CD14-positive monocyte (primary cell): ENCODE measurements at regions not wholly inside any gene's neighbourhood (a gene's known extent, or its start where the extent isn't known, plus 50 kb on each side); places are given as distances from the start of the nearest gene placed in this dataset.
A peak's percentile ranks its signal among the peaks of the same experiment; 100 is the strongest.
"Not testable (repeated sequence)": the region's sequence is repeated elsewhere in the genome, so short reads cannot be mapped to it uniquely, and the experiment has no call there.

Experiments
- DNase-seq, 3 donors: peaks; one replicate each; pipeline ENCODE4 v3.0.0-alpha.2; 2011 to 2022
- H2AFZ ChIP-seq: 2 replicates; pipeline ENCODE4 v1.6.0; 2012; ENCODE audit warnings: mild to moderate bottlenecking, low read depth, low read length, inconsistent platforms; ENCODE audit not compliant: insufficient read depth, poor library complexity, severe bottlenecking
- H3K27ac ChIP-seq, 2 donors: 1 replicate in 1 of 2; 2 replicates in 1 of 2; pipeline ENCODE4 v1.5.1; 2012 to 2013; ENCODE audit warnings: low read length in 2 of 2, control low read depth in 1 of 2, inconsistent platforms in 1 of 2, low read depth in 1 of 2, mild to moderate bottlenecking in 1 of 2
- H3K27me3 ChIP-seq, 2 donors: one replicate each; pipeline versions ENCODE4 v1.6.0 to v1.6.1; 2011 to 2013; ENCODE audit warnings: low read length in 2 of 2; ENCODE audit not compliant: control insufficient read depth in 2 of 2, insufficient read depth in 2 of 2
- H3K36me3 ChIP-seq, 2 donors: replicated peaks in 1 of 2; 1 replicate in 1 of 2; 2 replicates in 1 of 2; pipeline versions ENCODE4 v1.5.1 to v1.6.1; 2012 to 2013; ENCODE audit warnings: low read length in 2 of 2, control low read depth in 1 of 2, inconsistent platforms in 1 of 2, mild to moderate bottlenecking in 1 of 2; ENCODE audit not compliant: insufficient read depth in 2 of 2, control insufficient read depth in 1 of 2
- H3K4me1 ChIP-seq, 2 donors: 1 replicate in 1 of 2; 2 replicates in 1 of 2; pipeline versions ENCODE4 v1.5.1 to v1.6.1; 2012 to 2013; ENCODE audit warnings: low read length in 2 of 2, control low read depth in 1 of 2, inconsistent platforms in 1 of 2, mild to moderate bottlenecking in 1 of 2, moderate library complexity in 1 of 2; ENCODE audit not compliant: insufficient read depth in 2 of 2, control insufficient read depth in 1 of 2
- H3K4me2 ChIP-seq: replicated peaks from 2 replicates; pipeline ENCODE3; 2012; ENCODE audit warnings: low read length, moderate library complexity, mild to moderate bottlenecking; ENCODE audit not compliant: poor library complexity, severe bottlenecking; ENCODE audit errors: extremely low read depth
- H3K4me3 ChIP-seq, 3 experiments: fragments of 200-600 bp in 1 of 3; sonication (generic) in 1 of 3; replicated peaks in 1 of 3; 1 replicate in 2 of 3; 2 replicates in 1 of 3; pipeline ENCODE4 v1.5.1; 2011 to 2013; ENCODE audit warnings: low read length in 3 of 3, mild to moderate bottlenecking in 3 of 3, control low read depth in 2 of 3, low read depth in 2 of 3, inconsistent platforms in 1 of 3, moderate library complexity in 1 of 3
- H3K79me2 ChIP-seq: 2 replicates; pipeline ENCODE4 v1.6.0; 2012; ENCODE audit warnings: mild to moderate bottlenecking, control low read depth, inconsistent platforms, low read length, moderate library complexity; ENCODE audit not compliant: insufficient read depth
- H3K9ac ChIP-seq: 2 replicates; pipeline ENCODE4 v1.6.0; 2017; ENCODE audit warnings: low read length, mild to moderate bottlenecking; ENCODE audit not compliant: insufficient read depth, poor library complexity, severe bottlenecking
- H3K9me3 ChIP-seq, 2 donors: replicated peaks in 1 of 2; 1 replicate in 1 of 2; 2 replicates in 1 of 2; pipeline versions ENCODE4 v1.5.1 to v1.6.1; 2012 to 2013; ENCODE audit warnings: low read length in 2 of 2, control low read depth in 1 of 2; ENCODE audit not compliant: control insufficient read depth in 1 of 2, insufficient read depth in 1 of 2
- H4K20me1 ChIP-seq: 2 replicates; pipeline ENCODE4 v1.6.0; 2012; ENCODE audit warnings: mild to moderate bottlenecking, low read length, control low read depth, moderate library complexity; ENCODE audit not compliant: insufficient read depth
- H3K27ac Mint-ChIP-seq, 7 donors: one replicate each; pipeline ENCODE4 v1.8.0; 2020; ENCODE audit warnings: mild to moderate bottlenecking in 7 of 7, mixed read lengths in 7 of 7, moderate library complexity in 6 of 7, inconsistent platforms in 2 of 7
- H3K27me3 Mint-ChIP-seq, 3 donors: one replicate each; pipeline ENCODE4 v1.8.0; 2021 to 2022; ENCODE audit warnings: low read depth in 3 of 3, mild to moderate bottlenecking in 3 of 3, mixed read lengths in 3 of 3, moderate library complexity in 3 of 3, inconsistent platforms in 1 of 3
- H3K36me3 Mint-ChIP-seq, 2 donors: one replicate each; pipeline ENCODE4 v1.8.0; 2020; ENCODE audit warnings: mixed read lengths in 2 of 2, inconsistent platforms in 1 of 2, mild to moderate bottlenecking in 1 of 2
- H3K4me1 Mint-ChIP-seq: one replicate; pipeline ENCODE4 v1.8.0; 2020; ENCODE audit warnings: mild to moderate bottlenecking, mixed read lengths
- H3K4me3 Mint-ChIP-seq, 2 donors: one replicate each; pipeline ENCODE4 v1.8.0; 2020; ENCODE audit warnings: mild to moderate bottlenecking in 2 of 2, mixed read lengths in 2 of 2, moderate library complexity in 1 of 2
- H3K9me3 Mint-ChIP-seq, 7 donors: one replicate each; pipeline ENCODE4 v1.8.0; 2020 to 2022; ENCODE audit warnings: mixed read lengths in 7 of 7, mild to moderate bottlenecking in 6 of 7, moderate library complexity in 6 of 7, inconsistent platforms in 2 of 7
- CTCF ChIP-seq: fragments of 200-600 bp; IDR thresholded peaks from one replicate; pipeline ENCODE4 v1.8.0; 2022; ENCODE audit warnings: antibody characterized with exemption, mild to moderate bottlenecking
- WGBS: methylation state at CpG from one replicate; pipeline ENCODE4 v1.1.5; 2013; ENCODE audit warnings: missing lambda C conversion rate; ENCODE audit not compliant: insufficient coverage; 5-methylcytosine and 5-hydroxymethylcytosine counted together
- intact Hi-C, 2 donors: fragments of 100-400 bp; cut with micrococcal nuclease; formaldehyde crosslinking; loops; one replicate each; pipeline versions ENCODE4 v1.15.0 to v1.15.1; 2023

GRCh38 chr17:73912373-73912746 lies 268.1 kb upstream of the SDK2 start:
- Mint-ChIP-seq H3K27ac (no peak overlapping the region), H3K9me3 (peaks cover 5 to 17% (median 10%) of the 10 kb centered on the region in 7 donors), H3K4me1 (peaks cover 4% of the 10 kb centered on the region), H3K4me3 (peak overlapping the region in 1 of 2 donors; percentile 37), H3K36me3 (no peaks in the 10 kb centered on the region), H3K27me3 (peaks cover 14 to 30% (median 20%) of the 10 kb centered on the region in 3 donors)
- Histone ChIP-seq H4K20me1 (no peaks in the 10 kb centered on the region), H3K27ac (no peak overlapping the region), H3K4me3 (no peak overlapping the region), H3K36me3 (no peaks in the 10 kb centered on the region), H3K9ac (no peak overlapping the region), H3K27me3 (peaks cover 3 to 7% of the 10 kb centered on the region in 2 donors), H2AFZ (no peak overlapping the region), H3K9me3 (peaks cover 0 to 5% of the 10 kb centered on the region in 2 donors), H3K4me2 (no peak overlapping the region), H3K79me2 (no peaks in the 10 kb centered on the region), H3K4me1 (no peaks in the 10 kb centered on the region)
- no peak for TF ChIP-seq CTCF
- 57% methylated on average over 1 of the region's 1 CpG for WGBS
- DNase-seq: no peak
- intact Hi-C loops: no loop called here

GRCh38 chr17:73914536-73915274 lies 270.5 kb upstream of the SDK2 start:
- Mint-ChIP-seq H3K27me3 (peaks cover 7 to 30% (median 13%) of the 10 kb centered on the region in 3 donors), H3K9me3 (peaks cover 7 to 19% (median 11%) of the 10 kb centered on the region in 7 donors), H3K4me1 (peaks cover 4% of the 10 kb centered on the region), H3K4me3 (no peak overlapping the region), H3K27ac (no peak overlapping the region), H3K36me3 (no peaks in the 10 kb centered on the region)
- H2AFZ ChIP-seq: no peak overlapping the region
- H3K79me2 ChIP-seq: no peaks in the 10 kb centered on the region
- no peak for TF ChIP-seq CTCF
- no peak overlapping the region for H3K9ac ChIP-seq
- no peaks in the 10 kb centered on the region for H3K4me1 ChIP-seq
- no peak overlapping the region for H3K4me3 ChIP-seq
- H4K20me1 ChIP-seq: no peaks in the 10 kb centered on the region
- intact Hi-C loops: no loop called here
- H3K27me3 ChIP-seq: peaks cover 5 to 6% of the 10 kb centered on the region in 2 donors
- DNase-seq: no peak
- 70% methylated on average over 3 of the region's 7 CpGs for WGBS
- no peaks in the 10 kb centered on the region for H3K36me3 ChIP-seq
- H3K4me2 ChIP-seq: no peak overlapping the region
- H3K9me3 ChIP-seq: peaks cover 0 to 5% of the 10 kb centered on the region in 2 donors
- no peak overlapping the region for H3K27ac ChIP-seq

- peaks cover 5 to 22% (median 9%) of the 10 kb centered on the region in 3 donors for H3K27me3 Mint-ChIP-seq
- H3K4me1 ChIP-seq, H3K4me3 Mint-ChIP-seq, H3K27me3 ChIP-seq, H3K36me3 ChIP-seq, H4K20me1 ChIP-seq, H3K9ac ChIP-seq, H2AFZ ChIP-seq, DNase-seq, H3K4me3 ChIP-seq, H3K27ac Mint-ChIP-seq, H3K4me1 Mint-ChIP-seq, H3K36me3 Mint-ChIP-seq, H3K79me2 ChIP-seq, H3K4me2 ChIP-seq, H3K9me3 ChIP-seq, intact Hi-C loops, H3K27ac ChIP-seq: not testable (repeated sequence)
- H3K9me3 Mint-ChIP-seq: peaks cover 7 to 34% (median 22%) of the 10 kb centered on the region in 7 donors
- WGBS: no CpG with 5 or more reads among the region's 3 CpGs
Observed at GRCh38 chr17:73919033-73919432, 274.8 kb upstream of the SDK2 start.
